Caco-2 (cell line): ENCODE measurements at regions not wholly inside any gene's neighbourhood (a gene's known extent, or its start where the extent isn't known, plus 50 kb on each side); places are given as distances from the start of the nearest gene placed in this dataset.

Experiments
- BruUV-seq: library from RNA; stranded (reverse); fragments of 400-500 nt; replicated peaks from 2 replicates; lab custom pipeline; 2021; lab: Mats Ljungman, UMichigan
- CTCF ChIA-PET: fragments of 300-600 bp; sonication (Branson Sonifier 250); formaldehyde crosslinking; loops from one replicate; lab custom pipeline; 2022; ENCODE audit warnings: antibody characterized with exemption; lab: Charles Lee
- POLR2A ChIA-PET: fragments of 300-600 bp; sonication (Branson Sonifier 250); formaldehyde crosslinking; loops from one replicate; lab custom pipeline; 2022; ENCODE audit warnings: antibody characterized with exemption; lab: Charles Lee
- DNase-seq, 2 experiments: peaks; one replicate each; pipeline versions ENCODE4 v3.0.0 to v3.0.0-alpha.2; 2020 to 2022
- H3K27me3 ChIP-seq: replicated peaks from 2 replicates; pipeline ENCODE4 v1.6.0; 2011; ENCODE audit warnings: low read length; ENCODE audit not compliant: control insufficient read depth, insufficient read depth
- H3K36me3 ChIP-seq: 2 replicates; pipeline ENCODE4 v1.5.1; 2011; ENCODE audit warnings: low read length; ENCODE audit not compliant: control insufficient read depth, insufficient read depth
- H3K4me1 ChIP-seq: fragments of 250-450 bp; sonication (Bioruptor Pico); 2 replicates; pipeline ENCODE4 v1.5.1; 2020; ENCODE audit warnings: mild to moderate bottlenecking
- H3K4me3 ChIP-seq: 2 replicates; pipeline ENCODE4 v1.5.1; 2011; ENCODE audit warnings: low read depth, mild to moderate bottlenecking, control low read depth, low read length
- H3K9me3 ChIP-seq: fragments of 250-450 bp; sonication (Bioruptor Pico); 2 replicates; pipeline ENCODE4 v1.5.1; 2020; ENCODE audit warnings: mild to moderate bottlenecking, moderate library complexity
- H3K27ac Mint-ChIP-seq: one replicate; pipeline ENCODE4 v1.8.0; 2022; ENCODE audit warnings: mixed read lengths; ENCODE audit not compliant: unreplicated experiment
- H3K27me3 Mint-ChIP-seq: one replicate; pipeline ENCODE4 v1.8.0; 2022; ENCODE audit warnings: mixed read lengths; ENCODE audit not compliant: insufficient read depth, unreplicated experiment
- H3K36me3 Mint-ChIP-seq: one replicate; pipeline ENCODE4 v1.8.0; 2022; ENCODE audit warnings: mild to moderate bottlenecking, mixed read lengths; ENCODE audit not compliant: insufficient read depth, unreplicated experiment
- H3K4me1 Mint-ChIP-seq: one replicate; pipeline ENCODE4 v1.8.0; 2022; ENCODE audit warnings: low read depth, mixed read lengths; ENCODE audit not compliant: unreplicated experiment
- H3K4me3 Mint-ChIP-seq: one replicate; pipeline ENCODE4 v1.8.0; 2022; ENCODE audit warnings: mild to moderate bottlenecking, moderate library complexity, mixed read lengths; ENCODE audit not compliant: unreplicated experiment
- H3K9me3 Mint-ChIP-seq: one replicate; pipeline ENCODE4 v1.8.0; 2022; ENCODE audit warnings: mixed read lengths; ENCODE audit not compliant: unreplicated experiment
- intact Hi-C: fragments of 100-400 bp; cut with micrococcal nuclease; formaldehyde crosslinking; loops from one replicate; pipeline ENCODE4 v1.10.0; 2022; ENCODE audit not compliant: unreplicated experiment
- TF ChIP-seq, protein P1 (sequence below), 2 experiments: fragments of 200-600 bp in 1 of 2; IDR thresholded peaks; 1 replicate in 1 of 2; 2 replicates in 1 of 2; pipeline versions ENCODE4 v1.5.1 to v1.8.0; 2011 to 2022; ENCODE audit warnings: antibody characterized with exemption in 1 of 2, control low read depth in 1 of 2, inconsistent platforms in 1 of 2, low read depth in 1 of 2, low read length in 1 of 2, mild to moderate bottlenecking in 1 of 2, moderate library complexity in 1 of 2; ENCODE audit not compliant: insufficient read depth in 1 of 2, severe bottlenecking in 1 of 2, unreplicated experiment in 1 of 2

DNA sequence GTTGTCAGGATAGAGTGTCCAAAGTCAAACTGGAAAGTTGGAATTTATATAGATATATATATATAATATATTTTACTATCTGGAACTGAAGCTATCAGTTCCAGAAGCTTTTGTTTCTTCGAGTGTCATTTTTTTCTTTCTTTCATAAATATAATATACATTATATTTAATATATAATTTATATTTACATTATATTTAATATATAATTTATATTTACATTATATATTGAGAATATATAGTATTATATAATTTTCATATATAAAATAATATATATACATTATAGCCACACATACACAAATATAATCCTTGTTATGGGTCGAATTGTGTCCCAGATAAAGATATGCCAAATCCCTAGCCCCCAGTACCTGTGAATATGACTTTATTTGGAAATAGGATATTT is 842.3 kb upstream of the LRRC4C start:
- H3K9me3 Mint-ChIP-seq, result no peaks in the 10 kb centered on the region
- no TSS peak for BruUV-seq
- no peak for DNase-seq

DNA sequence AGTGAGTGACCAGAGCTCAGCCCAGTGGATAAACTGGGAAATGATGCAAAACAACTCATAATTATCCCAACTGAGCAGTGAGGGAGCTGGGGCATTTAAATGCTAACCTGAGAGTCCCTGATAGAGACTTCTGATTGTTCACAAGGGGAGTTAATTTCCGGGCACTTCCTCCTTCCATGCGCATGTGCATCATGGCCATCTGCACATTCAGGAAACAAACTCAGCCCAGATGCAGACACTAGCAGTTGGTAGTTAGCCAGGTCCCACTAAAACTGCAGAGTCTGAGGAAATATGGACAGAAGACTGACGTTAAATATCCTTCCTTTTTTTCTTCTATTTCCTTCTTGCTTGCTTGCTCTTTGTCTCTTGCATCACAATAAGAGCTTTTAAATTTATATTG is 852.1 kb upstream of the LRRC4C start:
- Mint-ChIP-seq H3K36me3 (no peaks in the 10 kb centered on the region), H3K27ac (no peak overlapping the region), H3K9me3 (no peaks in the 10 kb centered on the region), H3K4me3 (no peak overlapping the region), H3K27me3 (no peaks in the 10 kb centered on the region), H3K4me1 (no peaks in the 10 kb centered on the region)
- Histone ChIP-seq H3K36me3 (no peaks in the 10 kb centered on the region), H3K9me3 (no peaks in the 10 kb centered on the region), H3K27me3 (no peaks in the 10 kb centered on the region), H3K4me3 (no peak overlapping the region), H3K4me1 (no peaks in the 10 kb centered on the region)
- ChIA-PET POLR2A (no interaction called here), CTCF (no interaction called here)
- TF ChIP-seq, protein P1, sequence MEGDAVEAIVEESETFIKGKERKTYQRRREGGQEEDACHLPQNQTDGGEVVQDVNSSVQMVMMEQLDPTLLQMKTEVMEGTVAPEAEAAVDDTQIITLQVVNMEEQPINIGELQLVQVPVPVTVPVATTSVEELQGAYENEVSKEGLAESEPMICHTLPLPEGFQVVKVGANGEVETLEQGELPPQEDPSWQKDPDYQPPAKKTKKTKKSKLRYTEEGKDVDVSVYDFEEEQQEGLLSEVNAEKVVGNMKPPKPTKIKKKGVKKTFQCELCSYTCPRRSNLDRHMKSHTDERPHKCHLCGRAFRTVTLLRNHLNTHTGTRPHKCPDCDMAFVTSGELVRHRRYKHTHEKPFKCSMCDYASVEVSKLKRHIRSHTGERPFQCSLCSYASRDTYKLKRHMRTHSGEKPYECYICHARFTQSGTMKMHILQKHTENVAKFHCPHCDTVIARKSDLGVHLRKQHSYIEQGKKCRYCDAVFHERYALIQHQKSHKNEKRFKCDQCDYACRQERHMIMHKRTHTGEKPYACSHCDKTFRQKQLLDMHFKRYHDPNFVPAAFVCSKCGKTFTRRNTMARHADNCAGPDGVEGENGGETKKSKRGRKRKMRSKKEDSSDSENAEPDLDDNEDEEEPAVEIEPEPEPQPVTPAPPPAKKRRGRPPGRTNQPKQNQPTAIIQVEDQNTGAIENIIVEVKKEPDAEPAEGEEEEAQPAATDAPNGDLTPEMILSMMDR (IDR thresholded peaks at IDR 0.05; ENCODE audit: insufficient read depth in 1 of 2, low read depth in 1 of 2, low read length in 1 of 2, severe bottlenecking in 1 of 2, unreplicated experiment in 1 of 2), result no peak
- DNase-seq, result no peak
- BruUV-seq, result no TSS peak
- intact Hi-C loops, result no loop called here

More for the DNA sequence above, 842.3 kb upstream of the LRRC4C start:
- TF ChIP-seq, protein P1 (IDR thresholded peaks at IDR 0.05; ENCODE audit: insufficient read depth in 1 of 2, low read depth in 1 of 2, low read length in 1 of 2, severe bottlenecking in 1 of 2, unreplicated experiment in 1 of 2), result no peak
- Histone ChIP-seq H3K9me3 (no peaks in the 10 kb centered on the region), H3K27me3 (no peaks in the 10 kb centered on the region), H3K4me3 (no peak overlapping the region), H3K4me1 (no peaks in the 10 kb centered on the region), H3K36me3 (no peaks in the 10 kb centered on the region)
- no peaks in the 10 kb centered on the region for H3K36me3 Mint-ChIP-seq
- intact Hi-C loops, result no loop called here
- no peaks in the 10 kb centered on the region for H3K4me1 Mint-ChIP-seq
- H3K27me3 Mint-ChIP-seq, result no peaks in the 10 kb centered on the region
- no peak overlapping the region for H3K27ac Mint-ChIP-seq
- POLR2A ChIA-PET, result no interaction called here
- CTCF ChIA-PET, result no interaction called here
- H3K4me3 Mint-ChIP-seq, result no peak overlapping the region

DNA sequence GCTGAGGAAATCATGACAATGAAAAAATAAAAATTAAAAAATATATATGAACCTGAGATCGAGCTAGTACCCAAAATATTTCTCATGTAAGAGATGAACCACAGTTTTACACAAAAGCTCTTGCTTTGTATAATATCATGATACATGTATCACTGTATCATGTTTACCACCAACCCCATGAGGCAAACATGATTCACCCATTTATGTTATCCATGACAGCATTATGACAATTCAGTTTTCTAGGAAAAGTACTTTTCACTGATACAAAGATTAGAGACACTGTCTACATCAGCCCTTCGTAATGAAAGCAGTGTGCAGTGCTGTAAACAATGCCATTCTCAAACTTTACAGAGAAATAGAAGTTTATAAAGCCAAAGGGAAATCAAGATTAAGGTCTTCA is 852.5 kb upstream of the LRRC4C start:
- no peaks in the 10 kb centered on the region for H3K9me3 ChIP-seq
- H3K9me3 Mint-ChIP-seq, result no peaks in the 10 kb centered on the region

More for the DNA sequence above, 852.5 kb upstream of the LRRC4C start:
- BruUV-seq, result no TSS peak
- no peak overlapping the region for H3K4me3 ChIP-seq
- intact Hi-C loops, result no loop called here
- TF ChIP-seq, protein P1 (IDR thresholded peaks at IDR 0.05; ENCODE audit: insufficient read depth in 1 of 2, low read depth in 1 of 2, low read length in 1 of 2, severe bottlenecking in 1 of 2, unreplicated experiment in 1 of 2), result no peak
- ChIA-PET POLR2A (no interaction called here), CTCF (no interaction called here)
- no peaks in the 10 kb centered on the region for H3K4me1 ChIP-seq
- H3K27me3 ChIP-seq, result no peaks in the 10 kb centered on the region
- DNase-seq, result no peak
- no peak overlapping the region for H3K27ac Mint-ChIP-seq
- no peak overlapping the region for H3K4me3 Mint-ChIP-seq
- H3K4me1 Mint-ChIP-seq, result no peaks in the 10 kb centered on the region
- H3K36me3 Mint-ChIP-seq, result no peaks in the 10 kb centered on the region
- no peaks in the 10 kb centered on the region for H3K36me3 ChIP-seq
- H3K27me3 Mint-ChIP-seq, result no peaks in the 10 kb centered on the region
